HG02852 (cell line): ENCODE measurements at regions not wholly inside any gene's neighbourhood (a gene's known extent, or its start where the extent isn't known, plus 50 kb on each side); places are given as distances from the start of the nearest gene placed in this dataset.
A peak's percentile ranks its signal among the peaks of the same experiment; 100 is the strongest.

Source experiments
- ATAC-seq: cut with Tn5 transposase; IDR thresholded peaks from one replicate; pipeline ENCODE4 v1.9.1; 2021; ENCODE audit warnings: mild to moderate bottlenecking, moderate library complexity; ENCODE audit not compliant: unreplicated experiment

DNA sequence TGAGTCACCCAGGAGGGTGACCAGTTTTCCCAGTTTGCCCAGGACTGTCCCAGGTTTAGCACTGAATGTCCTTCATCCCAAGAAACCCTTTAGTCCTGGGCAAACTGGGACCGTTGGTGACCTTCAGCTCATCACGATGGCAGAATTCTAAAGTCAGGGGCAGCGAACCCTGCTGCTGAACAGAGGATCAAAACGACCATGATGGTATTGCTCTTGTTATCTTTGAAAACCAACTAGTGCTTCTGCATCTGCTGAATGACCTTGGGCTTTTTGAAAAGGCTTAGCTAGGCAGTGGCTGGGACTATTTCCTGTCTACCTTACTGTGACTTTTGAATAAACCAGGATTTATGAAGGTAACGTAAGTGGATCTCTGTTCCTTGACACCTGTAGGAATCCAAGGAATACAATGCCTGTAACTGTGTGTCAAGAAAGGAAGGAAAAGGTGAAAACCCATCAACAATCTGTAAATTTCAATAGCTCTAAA, 281.9 kb downstream of the SOX9 start:
- ATAC-seq = no peak

- ATAC-seq = no peak
Measured at GRCh38 chr17:72403713-72404209, 282.9 kb downstream of the SOX9 start.

- no peak for ATAC-seq
Measured at GRCh38 chr17:72404872-72405271, 284.1 kb downstream of the SOX9 start.

GRCh38 chr17:72405662-72406230, 284.9 kb downstream of the SOX9 start:
- no peak for ATAC-seq

GRCh38 chr17:72406498-72406897, 285.7 kb downstream of the SOX9 start:
- no peak for ATAC-seq

GRCh38 chr17:72407336-72407909, 286.6 kb downstream of the SOX9 start:
- ATAC-seq = peak; percentile 60

DNA sequence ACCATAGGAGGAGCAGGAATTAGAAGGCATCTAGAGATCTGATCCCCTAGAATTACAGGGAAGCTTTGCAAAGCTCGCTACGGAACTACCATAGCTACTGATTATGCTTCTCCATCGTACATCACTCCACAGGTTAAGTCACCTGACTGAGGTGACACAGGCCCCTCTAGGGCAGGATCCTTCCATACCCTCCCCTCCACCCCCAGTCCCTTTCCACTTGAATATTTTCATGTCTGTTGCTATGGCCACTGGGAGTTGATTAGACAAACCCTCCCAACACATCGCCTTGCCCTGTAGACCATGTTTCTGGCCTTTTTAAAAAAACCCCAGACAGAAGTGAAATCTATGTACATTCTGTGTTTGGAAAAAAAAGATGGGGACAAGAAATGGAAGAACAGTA, 287.1 kb downstream of the SOX9 start:
- no peak for ATAC-seq

DNA sequence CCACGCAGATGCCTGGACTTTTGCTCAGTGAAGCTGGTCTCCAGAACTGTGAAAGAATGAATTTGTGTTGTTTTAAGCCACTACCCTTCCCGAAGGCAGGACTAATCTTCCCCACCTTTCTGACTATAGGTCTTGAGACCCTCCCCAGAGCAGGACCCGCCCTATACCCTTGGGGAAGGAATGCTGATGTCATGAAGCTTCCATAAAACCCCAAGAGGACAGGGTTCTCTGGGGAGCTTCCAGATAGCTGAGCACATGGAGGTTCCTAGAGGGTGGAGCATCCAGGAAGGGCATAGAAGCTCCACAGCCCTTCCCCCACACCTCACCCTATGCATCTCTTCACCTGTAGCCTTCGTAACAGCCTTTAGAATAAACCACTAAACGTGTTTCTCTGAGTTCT, 287.8 kb downstream of the SOX9 start:
- no peak for ATAC-seq

- ATAC-seq = no peak
Measured at GRCh38 chr17:72409405-72410002, 288.7 kb downstream of the SOX9 start.

GRCh38 chr17:72411124-72411563, 290.3 kb downstream of the SOX9 start:
- ATAC-seq = no peak

DNA sequence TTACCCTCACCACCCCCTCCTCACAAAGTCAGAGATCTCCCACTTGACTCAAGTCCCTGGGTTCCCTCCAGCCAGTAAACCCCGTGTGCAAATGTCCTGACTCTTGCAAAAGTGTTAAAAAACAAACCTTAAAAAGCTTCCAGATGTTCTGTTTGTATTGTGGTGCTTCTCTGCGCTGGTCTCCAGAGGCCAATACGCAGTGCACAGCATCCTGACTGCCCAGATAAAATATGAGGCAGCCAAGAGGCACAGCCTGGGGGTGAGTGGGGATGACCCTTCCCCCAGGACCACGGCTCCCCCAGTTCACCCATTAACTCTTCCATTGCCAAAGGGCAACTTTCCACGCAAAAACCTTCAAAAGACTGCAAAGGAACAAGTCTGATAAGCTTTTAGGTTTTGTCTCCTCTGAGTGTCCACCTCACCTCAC, 291.8 kb downstream of the SOX9 start:
- ATAC-seq = no peak

- no peak for ATAC-seq
Measured at GRCh38 chr17:72413077-72414031, 292.5 kb downstream of the SOX9 start.

GRCh38 chr17:72414032-72414396, 293.2 kb downstream of the SOX9 start:
- ATAC-seq = no peak

DNA sequence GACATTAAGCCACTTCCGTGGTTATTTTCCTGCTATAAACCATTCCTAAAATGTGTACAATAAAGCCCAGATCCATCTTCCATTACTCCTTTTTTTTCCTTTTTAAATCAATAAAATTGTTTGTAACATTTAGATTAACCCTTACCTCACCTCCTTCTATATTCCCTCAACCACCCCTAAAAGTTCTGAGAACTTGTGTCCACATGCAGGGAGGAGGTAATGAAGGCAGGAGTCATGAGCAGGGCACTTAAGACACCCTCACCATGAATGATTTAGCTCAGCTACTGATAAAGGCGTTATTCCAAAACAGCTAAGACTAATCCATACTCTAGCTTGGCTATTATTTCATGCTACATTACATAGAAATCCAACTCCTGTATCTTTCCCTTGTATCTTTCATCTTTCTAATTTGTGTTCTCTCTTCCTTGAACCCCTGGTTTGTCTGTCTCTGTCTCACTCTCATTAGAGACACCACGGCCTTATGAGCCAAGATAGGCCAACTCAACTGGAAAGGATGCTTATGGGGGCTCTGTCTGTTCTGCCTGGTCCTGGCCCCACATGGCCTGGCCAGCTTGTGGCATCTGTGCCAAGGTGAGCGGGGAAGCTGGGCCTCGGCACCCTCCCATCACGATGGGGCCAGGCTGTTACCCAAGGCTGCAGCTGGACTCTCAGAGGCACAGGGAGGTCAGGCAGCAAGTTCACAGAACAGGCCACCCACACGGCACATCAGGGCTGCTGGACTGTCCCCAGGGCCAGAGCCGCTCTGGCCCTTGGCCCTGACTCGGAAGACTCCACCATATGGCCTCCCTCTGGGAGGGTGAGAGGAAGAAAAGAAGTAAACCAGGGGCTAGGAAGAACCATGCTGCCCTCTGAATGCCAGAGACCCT, 294.4 kb downstream of the SOX9 start:
- ATAC-seq = no peak

DNA sequence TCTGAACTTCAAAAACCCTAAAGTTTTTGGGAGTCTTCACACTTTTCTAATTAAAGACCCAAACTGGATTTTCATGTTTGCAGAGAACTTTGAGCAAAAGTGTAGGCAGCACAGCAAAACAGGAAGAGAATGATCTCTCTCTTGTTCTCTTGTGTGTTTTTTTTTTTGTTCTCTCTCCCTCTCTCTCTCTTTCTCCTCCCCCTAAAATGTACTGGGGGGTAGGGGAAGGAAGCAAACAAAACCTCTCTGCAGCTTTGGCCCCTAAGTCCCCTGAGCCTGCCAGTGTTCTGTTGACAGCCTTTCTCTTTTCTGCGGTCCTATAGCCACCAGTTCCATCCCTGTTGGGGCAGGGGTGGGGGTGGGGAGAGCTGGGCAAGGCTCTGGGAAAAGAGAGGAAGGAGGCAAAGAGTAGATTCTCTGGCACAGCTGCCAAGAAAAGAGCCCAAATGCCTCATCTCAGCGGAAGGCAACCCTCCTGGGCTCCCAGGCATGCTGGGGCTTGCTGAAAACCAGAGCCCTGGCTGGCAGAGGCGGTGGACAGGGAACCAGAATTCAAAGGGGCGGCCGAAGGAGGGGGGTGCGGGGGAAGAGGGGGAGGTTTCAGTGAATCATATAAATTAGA, 295.3 kb downstream of the SOX9 start:
- ATAC-seq = no peak

DNA sequence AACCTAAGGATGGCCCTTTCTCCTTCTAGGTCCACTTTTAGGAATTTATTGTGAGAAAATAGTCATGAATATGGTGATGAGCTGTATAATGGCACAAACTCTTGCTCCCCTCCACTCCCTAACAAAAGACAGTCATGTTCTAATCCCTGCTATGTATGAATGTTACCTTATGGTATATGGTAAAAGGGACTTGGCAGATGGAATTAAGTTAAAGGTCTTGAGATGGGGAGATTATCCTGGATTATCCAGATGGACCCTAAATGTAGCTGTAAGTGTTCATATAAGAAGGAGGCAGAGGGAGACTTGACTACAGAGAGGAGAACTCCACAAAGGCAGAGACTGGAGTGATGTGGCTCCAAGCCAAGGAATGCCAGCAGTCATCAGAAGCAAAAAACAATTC, 296.1 kb downstream of the SOX9 start:
- ATAC-seq = no peak

DNA sequence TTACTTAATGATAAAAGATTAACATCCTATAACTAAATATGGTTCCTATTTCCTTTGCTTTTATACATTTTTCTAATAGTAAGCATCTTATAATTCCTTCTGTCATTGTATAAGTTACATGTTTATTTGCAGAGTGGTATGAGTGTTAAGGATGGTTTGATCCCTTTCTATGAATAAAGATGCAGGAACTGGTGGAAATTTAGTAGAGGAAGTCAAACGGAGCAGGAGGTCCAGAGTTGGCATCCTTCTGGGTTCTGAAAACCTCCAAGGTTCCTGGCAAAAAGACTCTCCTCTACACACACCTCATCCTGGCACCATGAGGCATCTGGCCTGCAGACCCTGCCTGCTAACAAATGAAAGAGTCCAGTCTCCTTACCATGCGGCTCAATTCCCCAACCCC, 296.8 kb downstream of the SOX9 start:
- ATAC-seq = no peak

GRCh38 chr17:72419866-72420774, 299.3 kb downstream of the SOX9 start:
- ATAC-seq = peak; percentile 48

DNA sequence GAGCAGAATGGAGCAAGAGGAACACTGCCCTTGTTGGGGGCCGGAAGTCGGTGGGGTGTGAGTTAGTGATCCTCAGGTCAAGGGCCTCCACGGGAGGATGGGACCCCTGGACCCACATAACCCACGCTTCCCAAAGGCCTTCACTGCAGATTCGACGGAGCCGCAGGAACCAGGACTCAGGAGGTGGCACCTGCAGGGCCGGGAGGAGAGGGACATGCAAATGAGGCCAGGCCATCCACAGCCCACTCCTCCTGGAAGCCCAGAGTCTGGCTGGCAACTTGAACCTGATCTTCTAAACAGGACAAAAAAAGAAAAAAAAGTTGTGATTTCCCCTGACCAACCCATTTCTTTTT, 299.9 kb downstream of the SOX9 start:
- ATAC-seq = no peak
